Activated CD4-positive, alpha-beta T cell treated with anti-CD3 and anti-CD28 coated beads, Interleukin-2, amount 10 ng/mL, durations not matched to agents 24 days and 14 days (primary cell): ENCODE measurements at regions not wholly inside any gene's neighbourhood (a gene's known extent, or its start where the extent isn't known, plus 50 kb on each side); places are given as distances from the start of the nearest gene placed in this dataset.
"Not testable (repeated sequence)": the region's sequence is repeated elsewhere in the genome, so short reads cannot be mapped to it uniquely, and the experiment has no call there.

ENCODE experiments used
- DNase-seq: peaks from one replicate; pipeline ENCODE4 v3.0.0; 2022
- H3K27ac Mint-ChIP-seq: one replicate; pipeline ENCODE4 v1.8.0; 2022; ENCODE audit warnings: mild to moderate bottlenecking, mixed read lengths
- H3K27me3 Mint-ChIP-seq: one replicate; pipeline ENCODE4 v1.8.0; 2022; ENCODE audit warnings: mixed read lengths
- H3K36me3 Mint-ChIP-seq: one replicate; pipeline ENCODE4 v1.8.0; 2022; ENCODE audit warnings: low read depth, mild to moderate bottlenecking, mixed read lengths
- H3K4me1 Mint-ChIP-seq: one replicate; pipeline ENCODE4 v1.8.0; 2021; ENCODE audit warnings: mixed read lengths
- H3K4me3 Mint-ChIP-seq: one replicate; pipeline ENCODE4 v1.8.0; 2022; ENCODE audit warnings: mild to moderate bottlenecking, moderate library complexity, mixed read lengths
- H3K9me3 Mint-ChIP-seq: one replicate; pipeline ENCODE4 v1.8.0; 2021; ENCODE audit warnings: mixed read lengths
- intact Hi-C: fragments of 100-400 bp; cut with micrococcal nuclease; formaldehyde crosslinking; loops from one replicate; pipeline ENCODE4 v1.15.1; 2023

- peaks cover 7% of the 10 kb centered on the region for H3K36me3 Mint-ChIP-seq
- no peaks in the 10 kb centered on the region for H3K4me1 Mint-ChIP-seq
- no peak overlapping the region for H3K27ac Mint-ChIP-seq
- H3K4me3 Mint-ChIP-seq, result no peak overlapping the region
- no peak for DNase-seq
- peaks cover 8% of the 10 kb centered on the region for H3K9me3 Mint-ChIP-seq
- H3K27me3 Mint-ChIP-seq, result no peaks in the 10 kb centered on the region
- intact Hi-C loops, result no loop called here
These were observed 100.5 kb upstream of the MDM1 start for GRCh38 chr12:68432622-68433021.

DNA sequence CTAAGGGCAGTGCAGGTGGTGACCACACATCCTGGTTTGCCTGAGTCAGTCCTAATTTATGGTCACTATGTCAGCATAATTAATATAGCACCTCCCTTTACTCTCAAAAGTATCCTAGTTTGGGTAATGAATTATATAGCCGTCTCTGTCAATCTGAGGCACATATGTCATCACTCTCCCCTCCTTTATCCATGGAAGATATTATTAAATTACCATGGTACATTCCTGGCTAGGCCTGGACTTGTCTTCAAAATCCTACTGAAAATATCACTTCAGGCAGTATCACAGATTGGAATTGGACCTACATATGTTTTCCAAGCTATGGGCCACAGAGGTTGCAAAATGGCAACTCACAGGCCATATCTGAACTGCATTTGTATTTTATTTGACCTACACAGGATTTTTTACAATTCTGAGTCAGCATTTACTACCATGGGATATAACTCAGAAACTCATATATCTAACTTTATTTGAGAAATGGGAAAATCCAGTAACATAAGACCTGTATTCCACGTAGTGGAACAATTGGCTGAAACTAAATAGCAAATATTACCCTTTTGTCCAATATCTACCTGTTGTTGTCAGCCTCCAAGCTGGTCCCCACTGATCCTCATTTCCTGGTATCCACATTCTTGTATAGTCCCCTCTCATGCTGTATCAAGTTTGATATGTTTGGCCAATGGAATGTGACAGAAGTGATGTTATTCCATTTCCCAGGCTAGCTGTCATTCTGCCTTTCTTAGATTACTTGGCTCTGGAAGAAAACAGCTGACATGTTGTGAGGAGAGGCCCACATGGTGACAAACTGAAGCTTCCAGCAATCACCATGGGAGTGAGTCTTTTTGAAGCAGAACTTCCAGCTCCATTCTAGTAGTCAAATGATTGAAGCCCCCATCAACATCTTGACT lies 102.5 kb upstream of the MDM1 start:
- DNase-seq, result no peak
- H3K36me3 Mint-ChIP-seq, result peaks cover 7% of the 10 kb centered on the region
- intact Hi-C loops, result loop anchor here (5.0 kb wide), 1 partner anchor 47 kb away; no protein-coding TSS in a partner anchor
- H3K4me1 Mint-ChIP-seq, result peaks cover under 1% of the 10 kb centered on the region
- no peak overlapping the region for H3K4me3 Mint-ChIP-seq
- H3K27me3 Mint-ChIP-seq, result no peaks in the 10 kb centered on the region
- no peak overlapping the region for H3K27ac Mint-ChIP-seq
- peaks cover 8% of the 10 kb centered on the region for H3K9me3 Mint-ChIP-seq

DNA sequence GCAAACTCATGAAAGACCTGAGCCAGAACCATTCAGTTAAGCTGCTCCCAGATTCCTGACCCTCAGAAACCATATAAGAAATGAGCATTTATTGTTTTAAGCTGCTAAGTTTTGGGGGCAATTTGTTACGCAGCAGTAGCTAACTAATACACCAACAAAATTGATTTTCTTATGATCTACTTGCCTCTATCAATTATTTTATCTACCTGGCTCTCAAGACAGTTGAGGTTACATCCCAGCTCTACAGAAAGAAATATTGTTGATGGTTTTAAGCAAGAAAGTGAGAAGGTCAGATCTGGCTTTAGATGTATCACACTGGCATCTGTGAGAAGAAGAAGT lies 103.1 kb upstream of the MDM1 start:
- Mint-ChIP-seq H3K9me3 (peaks cover 8% of the 10 kb centered on the region), H3K27me3 (no peaks in the 10 kb centered on the region), H3K4me1 (peaks cover 2% of the 10 kb centered on the region), H3K27ac (no peak overlapping the region), H3K36me3 (peaks cover 7% of the 10 kb centered on the region), H3K4me3 (no peak overlapping the region)
- intact Hi-C loops, result loop anchor here (5.0 kb wide), 1 partner anchor 48 kb away; no protein-coding TSS in a partner anchor
- no peak for DNase-seq

DNA sequence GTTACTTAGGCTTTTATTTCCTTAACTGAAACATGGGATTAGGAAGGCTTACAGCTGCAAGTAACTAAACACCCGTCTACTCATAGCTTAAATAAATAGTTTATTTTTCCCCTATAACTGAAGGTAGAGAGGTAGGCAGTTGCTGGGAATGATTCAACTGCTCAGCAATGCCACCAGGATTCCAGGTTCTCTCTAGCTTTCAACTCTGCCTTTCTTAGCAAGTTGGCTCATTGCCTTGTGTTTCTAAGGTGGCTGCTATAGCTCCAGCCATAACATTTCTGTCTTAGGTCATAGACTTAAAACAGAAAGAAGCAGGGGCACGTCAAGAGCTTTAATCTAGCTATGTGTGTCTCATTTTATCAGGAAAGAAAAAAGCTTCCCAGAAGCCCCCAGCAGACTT lies 103.7 kb upstream of the MDM1 start:
- intact Hi-C loops, result loop anchor here (5.0 kb wide), 1 partner anchor 49 kb away; no protein-coding TSS in a partner anchor
- Mint-ChIP-seq H3K36me3 (peaks cover 7% of the 10 kb centered on the region), H3K9me3 (peaks cover 8% of the 10 kb centered on the region)

DNA sequence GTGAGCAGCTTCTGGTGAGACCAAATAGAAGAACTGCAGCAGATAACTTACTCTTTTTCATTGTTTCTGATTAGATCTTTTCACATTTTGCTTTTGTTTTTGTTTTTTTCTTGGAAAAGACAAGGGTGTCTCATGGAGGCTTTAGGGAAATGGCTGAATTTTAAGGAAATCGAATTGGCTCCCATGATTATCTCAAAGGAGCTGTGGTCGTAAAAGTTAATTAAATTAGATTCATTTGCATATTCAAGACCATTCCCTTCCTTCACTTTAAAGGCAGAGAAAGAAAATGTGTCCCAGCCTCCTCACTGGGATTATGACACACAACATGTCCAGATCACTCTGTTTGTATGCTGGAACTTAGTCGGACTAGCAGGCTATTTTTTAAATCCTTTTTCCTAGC lies 106.4 kb upstream of the MDM1 start:
- no peak for DNase-seq
- Mint-ChIP-seq H3K27ac (no peak overlapping the region), H3K36me3 (peaks cover 13% of the 10 kb centered on the region), H3K4me1 (peaks cover 19% of the 10 kb centered on the region), H3K9me3 (peaks cover 15% of the 10 kb centered on the region), H3K27me3 (no peaks in the 10 kb centered on the region), H3K4me3 (no peak overlapping the region)
- intact Hi-C loops, result loop anchor here (5.0 kb wide), 1 partner anchor 51 kb away; no protein-coding TSS in a partner anchor

More for the DNA sequence above, 103.7 kb upstream of the MDM1 start:
- H3K27ac Mint-ChIP-seq, result no peak overlapping the region
- no peak for DNase-seq
- peaks cover 2% of the 10 kb centered on the region for H3K4me1 Mint-ChIP-seq
- H3K4me3 Mint-ChIP-seq, result no peak overlapping the region
- no peaks in the 10 kb centered on the region for H3K27me3 Mint-ChIP-seq

DNA sequence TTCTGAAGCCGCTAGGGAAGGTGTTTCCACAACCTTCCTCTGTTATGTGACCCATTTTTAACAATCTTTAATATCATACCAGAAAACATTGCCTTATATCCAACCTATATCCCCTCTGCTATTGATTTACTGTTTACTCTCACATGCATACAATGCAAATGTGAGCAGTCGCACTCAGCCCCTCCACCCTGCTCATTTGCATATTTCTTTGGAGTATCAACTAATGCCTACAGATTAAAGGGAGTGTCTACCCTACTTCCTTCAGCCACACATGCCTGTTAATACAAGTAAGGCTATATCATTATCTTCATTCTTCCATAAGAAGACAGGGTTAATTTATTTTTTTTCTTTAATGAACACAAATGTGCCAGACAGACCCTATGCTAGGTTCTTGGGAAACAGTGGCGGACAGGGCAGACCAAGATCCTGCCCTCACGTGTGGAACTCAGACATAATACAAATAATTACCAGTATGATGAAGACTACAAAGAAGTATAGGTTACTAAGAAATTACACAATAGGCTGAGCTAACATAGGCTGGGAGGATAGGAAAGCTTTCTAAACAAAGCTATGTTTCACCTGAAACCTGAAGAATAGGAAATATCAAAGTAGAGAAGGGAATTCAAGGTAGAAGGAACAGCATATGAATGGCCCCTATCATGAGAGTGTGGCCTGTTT lies 107.3 kb upstream of the MDM1 start:
- Mint-ChIP-seq H3K36me3 (peaks cover 16% of the 10 kb centered on the region), H3K9me3 (peaks cover 18% of the 10 kb centered on the region), H3K4me3 (no peak overlapping the region), H3K27me3 (no peaks in the 10 kb centered on the region), H3K27ac (no peak overlapping the region), H3K4me1 (peaks cover 19% of the 10 kb centered on the region)
- intact Hi-C loops, result loop anchor here (5.0 kb wide), 1 partner anchor 52 kb away; no protein-coding TSS in a partner anchor
- DNase-seq, result no peak

- Mint-ChIP-seq H3K4me1 (peaks cover 19% of the 10 kb centered on the region), H3K27me3 (no peaks in the 10 kb centered on the region), H3K4me3 (no peak overlapping the region), H3K9me3 (peaks cover 15% of the 10 kb centered on the region), H3K36me3 (peaks cover 16% of the 10 kb centered on the region), H3K27ac (no peak overlapping the region)
- intact Hi-C loops, result no loop called here
- no peak for DNase-seq
These were observed 108.0 kb upstream of the MDM1 start for GRCh38 chr12:68440068-68440581.

GRCh38 chr12:68441167-68441566 lies 109.0 kb upstream of the MDM1 start:
- no peak overlapping the region for H3K4me3 Mint-ChIP-seq
- H3K27ac Mint-ChIP-seq, result no peak overlapping the region
- intact Hi-C loops, result no loop called here

DNA sequence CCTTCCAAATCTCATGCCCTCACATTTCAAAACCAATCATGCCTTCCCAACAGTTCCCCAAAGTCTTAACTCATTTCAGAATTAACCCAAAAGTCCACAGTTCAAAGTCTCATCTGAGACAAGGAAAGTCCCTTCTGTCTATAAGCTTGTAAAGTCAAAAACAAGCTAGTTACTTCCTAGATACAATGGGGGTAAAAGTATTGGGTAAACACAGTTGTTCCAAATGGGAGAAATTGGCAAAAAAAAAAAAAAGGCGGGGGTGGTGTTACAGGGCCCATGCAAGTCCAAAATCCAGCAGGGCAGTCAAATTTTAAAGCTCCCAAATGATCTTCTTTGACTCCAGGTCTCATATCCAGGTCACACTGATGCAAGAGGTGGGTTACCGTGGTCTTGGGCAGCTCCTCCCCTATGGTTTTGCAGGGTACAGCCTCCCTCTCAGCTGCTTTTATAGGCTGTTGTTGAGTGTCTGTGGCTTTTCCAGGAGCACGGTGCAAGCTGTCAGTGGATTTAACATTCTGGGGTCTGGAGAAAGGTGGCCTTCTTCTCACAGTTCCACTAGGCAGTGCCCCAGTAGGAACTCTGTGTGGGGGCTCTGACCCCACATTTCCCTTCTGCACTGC lies 110.3 kb upstream of the MDM1 start:
- DNase-seq, intact Hi-C loops, H3K4me3 Mint-ChIP-seq, H3K27me3 Mint-ChIP-seq, H3K27ac Mint-ChIP-seq: not testable (repeated sequence)
- Mint-ChIP-seq H3K4me1 (peaks cover 36% of the 10 kb centered on the region), H3K9me3 (peaks cover 10% of the 10 kb centered on the region), H3K36me3 (peaks cover 15% of the 10 kb centered on the region)

More at GRCh38 chr12:68441167-68441566, 109.0 kb upstream of the MDM1 start:
- DNase-seq, result no peak
- Mint-ChIP-seq H3K27me3 (no peaks in the 10 kb centered on the region), H3K9me3 (peaks cover 10% of the 10 kb centered on the region), H3K4me1 (peaks cover 27% of the 10 kb centered on the region), H3K36me3 (peaks cover 15% of the 10 kb centered on the region)

GRCh38 chr12:68443695-68444094 lies 111.5 kb upstream of the MDM1 start:
- H3K4me3 Mint-ChIP-seq, intact Hi-C loops, H3K27ac Mint-ChIP-seq, H3K27me3 Mint-ChIP-seq, DNase-seq: not testable (repeated sequence)
- peaks cover 15% of the 10 kb centered on the region for H3K36me3 Mint-ChIP-seq
- peaks cover 41% of the 10 kb centered on the region for H3K4me1 Mint-ChIP-seq
- H3K9me3 Mint-ChIP-seq, result peaks cover 10% of the 10 kb centered on the region

- peaks cover 54% of the 10 kb centered on the region for H3K4me1 Mint-ChIP-seq
- intact Hi-C loops, result loop anchor here (5.0 kb wide), 1 partner anchor 39 kb away; no protein-coding TSS in a partner anchor
These were observed 113.7 kb upstream of the MDM1 start for GRCh38 chr12:68445824-68446223.

GRCh38 chr12:68446384-68446783 lies 114.2 kb upstream of the MDM1 start:
- no peak overlapping the region for H3K4me3 Mint-ChIP-seq
- DNase-seq, result no peak
- H3K4me1 Mint-ChIP-seq, result peaks cover 55% of the 10 kb centered on the region
- H3K9me3 Mint-ChIP-seq, result peaks cover 10% of the 10 kb centered on the region
- H3K27me3 Mint-ChIP-seq, result no peaks in the 10 kb centered on the region
- peaks cover 15% of the 10 kb centered on the region for H3K36me3 Mint-ChIP-seq
- intact Hi-C loops, result loop anchor here (5.0 kb wide), 1 partner anchor 39 kb away; no protein-coding TSS in a partner anchor
- no peak overlapping the region for H3K27ac Mint-ChIP-seq

More at GRCh38 chr12:68445824-68446223, 113.7 kb upstream of the MDM1 start:
- H3K27me3 Mint-ChIP-seq, result no peaks in the 10 kb centered on the region
- H3K27ac Mint-ChIP-seq, result no peak overlapping the region
- H3K9me3 Mint-ChIP-seq, result peaks cover 10% of the 10 kb centered on the region
- no peak for DNase-seq
- peaks cover 15% of the 10 kb centered on the region for H3K36me3 Mint-ChIP-seq
- H3K4me3 Mint-ChIP-seq, result no peak overlapping the region
